ENCODE measurements at regions not wholly inside any gene's neighbourhood (a gene's known extent, or its start where the extent isn't known, plus 50 kb on each side); places are given as distances from the start of the nearest gene placed in this dataset.

GRCh38 chr13:22700246-22700887 lies 480.4 kb upstream of the SGCG start:
- TF ChIP-seq REST (IDR thresholded peaks at IDR 0.05; ENCODE audit: insufficient read depth in 1 of 2, low read depth in 2 of 2, low read length in 2 of 2), result no peak

GRCh38 chr13:22703601-22704209 lies 477.1 kb upstream of the SGCG start:
- no peak for TF ChIP-seq FOXP2 (optimal IDR thresholded peaks at IDR 0.05; ENCODE audit: borderline replicate concordance, extremely low read depth, extremely low read length, insufficient read depth)
- no peak for TF ChIP-seq TAF1 (IDR thresholded peaks at IDR 0.05; ENCODE audit: borderline replicate concordance, insufficient read depth, low read length)
- no peak for TF ChIP-seq POLR2AphosphoS5 (IDR thresholded peaks at IDR 0.05; ENCODE audit: low read depth, low read length)
- no peak for TF ChIP-seq REST (IDR thresholded peaks at IDR 0.05; ENCODE audit: insufficient read depth in 1 of 2, low read depth in 2 of 2, low read length in 2 of 2)

- TF ChIP-seq TAF1 (IDR thresholded peaks at IDR 0.05; ENCODE audit: borderline replicate concordance, insufficient read depth, low read length) (no peak), POLR2AphosphoS5 (IDR thresholded peaks at IDR 0.05; ENCODE audit: low read depth, low read length) (no peak), FOXP2 (optimal IDR thresholded peaks at IDR 0.05; ENCODE audit: borderline replicate concordance, extremely low read depth, extremely low read length, insufficient read depth) (no peak), REST (IDR thresholded peaks at IDR 0.05; ENCODE audit: insufficient read depth in 1 of 2, low read depth in 2 of 2, low read length in 2 of 2) (no peak), SIN3A (IDR thresholded peaks at IDR 0.05; ENCODE audit: borderline replicate concordance, insufficient read depth, low read length) (no peak)
Measured at GRCh38 chr13:22707946-22708345, 472.8 kb upstream of the SGCG start.

- TF ChIP-seq REST (IDR thresholded peaks at IDR 0.05; ENCODE audit: insufficient read depth in 1 of 2, low read depth in 2 of 2, low read length in 2 of 2) (no peak), TAF1 (IDR thresholded peaks at IDR 0.05; ENCODE audit: borderline replicate concordance, insufficient read depth, low read length) (no peak), POLR2AphosphoS5 (IDR thresholded peaks at IDR 0.05; ENCODE audit: low read depth, low read length) (no peak), SIN3A (IDR thresholded peaks at IDR 0.05; ENCODE audit: borderline replicate concordance, insufficient read depth, low read length) (no peak), FOXP2 (optimal IDR thresholded peaks at IDR 0.05; ENCODE audit: borderline replicate concordance, extremely low read depth, extremely low read length, insufficient read depth) (no peak)
Measured at GRCh38 chr13:22717036-22717435, 463.7 kb upstream of the SGCG start.

- TF ChIP-seq TAF1 (IDR thresholded peaks at IDR 0.05; ENCODE audit: borderline replicate concordance, insufficient read depth, low read length), result no peak
- no peak for TF ChIP-seq FOXP2 (optimal IDR thresholded peaks at IDR 0.05; ENCODE audit: borderline replicate concordance, extremely low read depth, extremely low read length, insufficient read depth)
- no peak for TF ChIP-seq POLR2AphosphoS5 (IDR thresholded peaks at IDR 0.05; ENCODE audit: low read depth, low read length)
Measured at GRCh38 chr13:22726726-22727125, 454.1 kb upstream of the SGCG start.
